ENCODE measurements at regions not wholly inside any gene's neighbourhood (a gene's known extent, or its start where the extent isn't known, plus 50 kb on each side); places are given as distances from the start of the nearest gene placed in this dataset.

- no peak for DNase-seq
Measured at GRCh38 chr3:127337911-127338531, 50.2 kb upstream of the PRR20G start.
